ENCODE measurements at regions not wholly inside any gene's neighbourhood (a gene's known extent, or its start where the extent isn't known, plus 50 kb on each side); places are given as distances from the start of the nearest gene placed in this dataset.
"Not testable (repeated sequence)": the region's sequence is repeated elsewhere in the genome, so short reads cannot be mapped to it uniquely, and the experiment has no call there.

GRCh38 chr20:48486065-48486464 lies 341.7 kb downstream of the PREX1 start:
- no peak for ATAC-seq (ENCODE audit: insufficient read depth, low read depth)
- TF ChIP-seq, protein P1, sequence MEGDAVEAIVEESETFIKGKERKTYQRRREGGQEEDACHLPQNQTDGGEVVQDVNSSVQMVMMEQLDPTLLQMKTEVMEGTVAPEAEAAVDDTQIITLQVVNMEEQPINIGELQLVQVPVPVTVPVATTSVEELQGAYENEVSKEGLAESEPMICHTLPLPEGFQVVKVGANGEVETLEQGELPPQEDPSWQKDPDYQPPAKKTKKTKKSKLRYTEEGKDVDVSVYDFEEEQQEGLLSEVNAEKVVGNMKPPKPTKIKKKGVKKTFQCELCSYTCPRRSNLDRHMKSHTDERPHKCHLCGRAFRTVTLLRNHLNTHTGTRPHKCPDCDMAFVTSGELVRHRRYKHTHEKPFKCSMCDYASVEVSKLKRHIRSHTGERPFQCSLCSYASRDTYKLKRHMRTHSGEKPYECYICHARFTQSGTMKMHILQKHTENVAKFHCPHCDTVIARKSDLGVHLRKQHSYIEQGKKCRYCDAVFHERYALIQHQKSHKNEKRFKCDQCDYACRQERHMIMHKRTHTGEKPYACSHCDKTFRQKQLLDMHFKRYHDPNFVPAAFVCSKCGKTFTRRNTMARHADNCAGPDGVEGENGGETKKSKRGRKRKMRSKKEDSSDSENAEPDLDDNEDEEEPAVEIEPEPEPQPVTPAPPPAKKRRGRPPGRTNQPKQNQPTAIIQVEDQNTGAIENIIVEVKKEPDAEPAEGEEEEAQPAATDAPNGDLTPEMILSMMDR (IDR thresholded peaks at IDR 0.05; ENCODE audit: borderline replicate concordance, extremely low read depth, low read length, poor library complexity, severe bottlenecking) = no peak
- TF ChIP-seq EZH2 (IDR thresholded peaks at IDR 0.05; ENCODE audit: borderline replicate concordance, low read depth, low read length, severe bottlenecking) = no peak
- Histone ChIP-seq H3K27me3 (ENCODE audit: insufficient read depth, low read length, poor library complexity) (peaks cover 22% of the 10 kb centered on the region), H2AFZ (ENCODE audit: low read depth, low read length) (no peak overlapping the region), H3K4me1 (ENCODE audit: insufficient read depth, low read length) (no peaks in the 10 kb centered on the region), H3K9me3 (ENCODE audit: insufficient read depth, low read length, severe bottlenecking) (no peaks in the 10 kb centered on the region), H3K79me2 (ENCODE audit: insufficient read depth, low read length) (no peaks in the 10 kb centered on the region), H4K20me1 (ENCODE audit: insufficient read depth, low read length) (no peaks in the 10 kb centered on the region), H3K4me3 (ENCODE audit: low read depth in 1 of 2, low read length in 2 of 2) (no peak overlapping the region), H3K27ac (ENCODE audit: low read length) (no peak overlapping the region), H3K4me2 (ENCODE audit: insufficient read depth, low read length) (no peak overlapping the region), H3K9ac (ENCODE audit: low read depth, low read length) (no peak overlapping the region), H3K36me3 (ENCODE audit: insufficient read depth, low read length) (no peaks in the 10 kb centered on the region)
- DNase-seq = no peak

GRCh38 chr20:48485153-48485552 lies 342.6 kb downstream of the PREX1 start:
- DNase-seq; ATAC-seq (ENCODE audit: insufficient read depth, low read depth); H4K20me1 ChIP-seq (ENCODE audit: insufficient read depth, low read length); H3K4me1 ChIP-seq (ENCODE audit: insufficient read depth, low read length); H2AFZ ChIP-seq (ENCODE audit: low read depth, low read length); H3K4me2 ChIP-seq (ENCODE audit: insufficient read depth, low read length); H3K9ac ChIP-seq (ENCODE audit: low read depth, low read length); H3K9me3 ChIP-seq (ENCODE audit: insufficient read depth, low read length, severe bottlenecking); H3K4me3 ChIP-seq (ENCODE audit: low read depth in 1 of 2, low read length in 2 of 2); H3K79me2 ChIP-seq (ENCODE audit: insufficient read depth, low read length); H3K36me3 ChIP-seq (ENCODE audit: insufficient read depth, low read length); H3K27ac ChIP-seq (ENCODE audit: low read length): not testable (repeated sequence)
- H3K27me3 ChIP-seq (ENCODE audit: insufficient read depth, low read length, poor library complexity) = peaks cover 31% of the 10 kb centered on the region

DNA sequence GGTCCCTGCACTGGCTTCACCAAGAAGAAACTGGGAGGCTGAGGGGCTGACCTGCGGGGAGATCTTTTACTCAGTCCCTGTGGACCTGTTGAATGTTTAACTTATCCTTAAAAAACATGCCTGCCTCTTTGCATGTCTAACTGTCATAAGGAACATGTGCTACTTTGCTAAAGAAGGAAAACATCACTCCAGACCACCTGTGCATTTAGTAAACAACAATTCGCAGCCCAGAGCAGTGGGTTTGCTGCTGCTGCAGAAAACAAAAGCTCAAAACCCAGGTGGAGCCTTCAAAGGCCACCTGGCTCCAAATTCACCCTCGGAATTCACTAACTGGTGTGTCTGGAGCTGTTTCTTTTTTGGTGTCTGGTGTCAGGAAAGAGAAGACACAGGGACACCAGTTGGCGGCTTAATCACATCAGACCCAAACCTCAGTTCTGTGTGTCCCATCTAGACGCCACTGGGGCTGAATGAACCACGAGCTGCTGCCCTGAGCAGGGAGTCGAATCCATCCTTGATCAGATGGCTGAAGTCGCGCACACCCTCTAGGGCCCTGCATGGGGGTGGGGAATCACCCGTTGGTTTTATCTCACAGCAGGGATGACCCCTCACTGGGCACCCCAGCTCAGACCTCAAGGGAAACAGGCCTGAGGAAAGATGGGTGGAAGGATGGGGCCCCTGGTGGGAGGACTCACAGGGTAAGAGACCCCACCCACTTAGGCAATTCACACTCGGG lies 344.3 kb downstream of the PREX1 start:
- Histone ChIP-seq H3K4me1 (ENCODE audit: insufficient read depth, low read length) (no peaks in the 10 kb centered on the region), H2AFZ (ENCODE audit: low read depth, low read length) (no peak overlapping the region), H4K20me1 (ENCODE audit: insufficient read depth, low read length) (no peaks in the 10 kb centered on the region), H3K4me2 (ENCODE audit: insufficient read depth, low read length) (no peak overlapping the region), H3K9ac (ENCODE audit: low read depth, low read length) (no peak overlapping the region), H3K27me3 (ENCODE audit: insufficient read depth, low read length, poor library complexity) (peaks cover 46% of the 10 kb centered on the region), H3K27ac (ENCODE audit: low read length) (no peak overlapping the region), H3K4me3 (ENCODE audit: low read depth in 1 of 2, low read length in 2 of 2) (no peak overlapping the region), H3K79me2 (ENCODE audit: insufficient read depth, low read length) (no peaks in the 10 kb centered on the region), H3K36me3 (ENCODE audit: insufficient read depth, low read length) (no peaks in the 10 kb centered on the region), H3K9me3 (ENCODE audit: insufficient read depth, low read length, severe bottlenecking) (no peaks in the 10 kb centered on the region)
- ATAC-seq (ENCODE audit: insufficient read depth, low read depth) (no peak), DNase-seq (no peak)
- TF ChIP-seq EZH2 (IDR thresholded peaks at IDR 0.05; ENCODE audit: borderline replicate concordance, low read depth, low read length, severe bottlenecking) = no peak
- TF ChIP-seq, protein P1 (IDR thresholded peaks at IDR 0.05; ENCODE audit: borderline replicate concordance, extremely low read depth, low read length, poor library complexity, severe bottlenecking) = no peak

- Histone ChIP-seq H3K4me3 (ENCODE audit: low read depth in 1 of 2, low read length in 2 of 2) (no peak overlapping the region), H3K4me1 (ENCODE audit: insufficient read depth, low read length) (no peaks in the 10 kb centered on the region), H3K27me3 (ENCODE audit: insufficient read depth, low read length, poor library complexity) (peaks cover 49% of the 10 kb centered on the region), H3K9me3 (ENCODE audit: insufficient read depth, low read length, severe bottlenecking) (no peaks in the 10 kb centered on the region), H3K27ac (ENCODE audit: low read length) (no peak overlapping the region), H3K9ac (ENCODE audit: low read depth, low read length) (no peak overlapping the region), H4K20me1 (ENCODE audit: insufficient read depth, low read length) (no peaks in the 10 kb centered on the region), H2AFZ (ENCODE audit: low read depth, low read length) (no peak overlapping the region), H3K4me2 (ENCODE audit: insufficient read depth, low read length) (no peak overlapping the region), H3K79me2 (ENCODE audit: insufficient read depth, low read length) (no peaks in the 10 kb centered on the region), H3K36me3 (ENCODE audit: insufficient read depth, low read length) (no peaks in the 10 kb centered on the region)
- DNase-seq (no peak), ATAC-seq (ENCODE audit: insufficient read depth, low read depth) (no peak)
- no peak for TF ChIP-seq EZH2 (IDR thresholded peaks at IDR 0.05; ENCODE audit: borderline replicate concordance, low read depth, low read length, severe bottlenecking)
Observed at GRCh38 chr20:48482790-48483189, 345.0 kb downstream of the PREX1 start.
